Smooth muscle cell (in vitro differentiated cells): ENCODE measurements at regions not wholly inside any gene's neighbourhood (a gene's known extent, or its start where the extent isn't known, plus 50 kb on each side); places are given as distances from the start of the nearest gene placed in this dataset.
"Not testable (repeated sequence)": the region's sequence is repeated elsewhere in the genome, so short reads cannot be mapped to it uniquely, and the experiment has no call there.

ENCODE experiments used
- DNase-seq: peaks from one replicate; lab custom pipeline; 2025; ENCODE audit not compliant: unreplicated experiment; lab: John Stamatoyannopoulos, UW
- H2AFZ ChIP-seq: fragments of 200-600 bp; sonication (generic); 2 replicates; pipeline ENCODE4 v1.6.0; 2016; ENCODE audit warnings: antibody characterized with exemption, low read depth, mild to moderate bottlenecking
- H3F3A ChIP-seq: fragments of 200-600 bp; sonication (generic); 2 replicates; pipeline ENCODE4 v1.6.0; 2017; ENCODE audit warnings: antibody characterized with exemption, low read depth
- H3K27ac ChIP-seq: fragments of 200-600 bp; sonication (generic); 2 replicates; pipeline ENCODE4 v1.5.1; 2016; ENCODE audit warnings: low read depth, mild to moderate bottlenecking
- H3K27me3 ChIP-seq: fragments of 200-600 bp; sonication (generic); 2 replicates; pipeline ENCODE4 v1.6.1; 2016; ENCODE audit warnings: low read depth, mild to moderate bottlenecking
- H3K36me3 ChIP-seq: fragments of 200-600 bp; sonication (generic); 2 replicates; pipeline ENCODE4 v1.5.1; 2016; ENCODE audit warnings: low read depth
- H3K4me1 ChIP-seq: fragments of 200-600 bp; sonication (generic); 2 replicates; pipeline ENCODE4 v1.5.1; 2016; ENCODE audit warnings: low read depth
- H3K4me2 ChIP-seq: fragments of 200-600 bp; sonication (generic); 2 replicates; pipeline ENCODE4 v1.6.0; 2016; ENCODE audit warnings: mild to moderate bottlenecking
- H3K4me3 ChIP-seq: fragments of 200-600 bp; sonication (generic); 2 replicates; pipeline ENCODE4 v1.5.1; 2016; ENCODE audit warnings: mild to moderate bottlenecking
- H3K79me2 ChIP-seq: fragments of 200-600 bp; sonication (generic); 2 replicates; pipeline ENCODE4 v1.6.0; 2016; ENCODE audit warnings: low read depth, mild to moderate bottlenecking
- H3K9ac ChIP-seq: fragments of 200-600 bp; sonication (generic); 2 replicates; pipeline ENCODE4 v1.6.0; 2016; ENCODE audit warnings: low read depth
- H3K9me3 ChIP-seq: fragments of 200-600 bp; sonication (generic); replicated peaks from 2 replicates; pipeline ENCODE4 v1.5.1; 2016; ENCODE audit warnings: low read depth
- H4K20me1 ChIP-seq: fragments of 200-600 bp; sonication (generic); 2 replicates; pipeline ENCODE4 v1.6.0; 2016; ENCODE audit warnings: low read depth
- CTCF ChIP-seq: fragments of 200-600 bp; sonication (generic); IDR thresholded peaks from 2 replicates; pipeline ENCODE4 v1.5.1; 2017; ENCODE audit warnings: borderline replicate concordance, mild to moderate bottlenecking, antibody characterized with exemption; ENCODE audit not compliant: insufficient read depth, poor library complexity, severe bottlenecking
- WGBS: methylation state at CpG from one replicate; pipeline ENCODE4 v1.1.7; 2016; ENCODE audit warnings: low lambda C conversion rate; 5-methylcytosine and 5-hydroxymethylcytosine counted together

GRCh38 chr16:29130131-29130711 is 145.4 kb downstream of the LAT start:
- H3K4me1 ChIP-seq, H3K4me3 ChIP-seq, H3K27me3 ChIP-seq, H3K36me3 ChIP-seq, H3K9ac ChIP-seq, H3K27ac ChIP-seq, H3K4me2 ChIP-seq, H3K79me2 ChIP-seq, H4K20me1 ChIP-seq, H3K9me3 ChIP-seq, H3F3A ChIP-seq, DNase-seq, H2AFZ ChIP-seq: not testable (repeated sequence)
- WGBS: over 99% methylated on average over 11 of the region's 25 CpGs

GRCh38 chr16:29129458-29130038 is 144.7 kb downstream of the LAT start:
- H4K20me1 ChIP-seq, H3F3A ChIP-seq, H3K4me3 ChIP-seq, H3K9me3 ChIP-seq, H2AFZ ChIP-seq, H3K4me1 ChIP-seq, H3K27me3 ChIP-seq, H3K4me2 ChIP-seq, DNase-seq, H3K27ac ChIP-seq, H3K36me3 ChIP-seq, H3K9ac ChIP-seq, H3K79me2 ChIP-seq: not testable (repeated sequence)
- 69% methylated on average over 18 of the region's 18 CpGs for WGBS

GRCh38 chr16:29128732-29129457 is 144.0 kb downstream of the LAT start:
- 89% methylated on average over 19 of the region's 20 CpGs for WGBS
- not testable (repeated sequence) for H3K9me3 ChIP-seq, H3K27me3 ChIP-seq, H3K4me3 ChIP-seq, H3K4me1 ChIP-seq, H3K9ac ChIP-seq, H3F3A ChIP-seq, H3K36me3 ChIP-seq, H3K4me2 ChIP-seq, H3K79me2 ChIP-seq, H3K27ac ChIP-seq, H4K20me1 ChIP-seq, H2AFZ ChIP-seq, DNase-seq

- not testable (repeated sequence) for H3K4me3 ChIP-seq, H3K4me2 ChIP-seq, H3K9ac ChIP-seq, H2AFZ ChIP-seq, H4K20me1 ChIP-seq, H3K79me2 ChIP-seq, H3K9me3 ChIP-seq, H3K4me1 ChIP-seq, DNase-seq, H3K36me3 ChIP-seq, H3K27me3 ChIP-seq, H3K27ac ChIP-seq, H3F3A ChIP-seq
- WGBS: 89% methylated on average over 29 of the region's 29 CpGs
These were observed 143.1 kb downstream of the LAT start for GRCh38 chr16:29127806-29128420.

- WGBS: 73% methylated on average over 5 of the region's 5 CpGs
- Histone ChIP-seq H3K9ac (no peak overlapping the region), H3K27me3 (no peaks in the 10 kb centered on the region), H2AFZ (no peak overlapping the region), H3K4me1 (no peaks in the 10 kb centered on the region), H3F3A (no peaks in the 10 kb centered on the region), H3K4me2 (no peak overlapping the region), H3K36me3 (no peaks in the 10 kb centered on the region), H3K4me3 (no peak overlapping the region), H4K20me1 (no peaks in the 10 kb centered on the region), H3K79me2 (no peaks in the 10 kb centered on the region), H3K9me3 (no peaks in the 10 kb centered on the region), H3K27ac (no peak overlapping the region)
- no peak for TF ChIP-seq CTCF
- no peak for DNase-seq
These were observed 141.8 kb downstream of the LAT start for GRCh38 chr16:29126616-29127015.
